WTC11 (cell line): ENCODE measurements at regions not wholly inside any gene's neighbourhood (a gene's known extent, or its start where the extent isn't known, plus 50 kb on each side); places are given as distances from the start of the nearest gene placed in this dataset.

ENCODE experiments used
- ATAC-seq: fragments of 200-7000 bp; cut with Tn5 transposase; 2 replicates; pipeline ENCODE4 v1.10.0; 2021; ENCODE audit warnings: mild to moderate bottlenecking, moderate library complexity
- CTCF ChIA-PET: fragments of 300-600 bp; sonication (Branson Sonifier 250); formaldehyde crosslinking; loops from one replicate; lab custom pipeline; 2021; ENCODE audit warnings: antibody characterized with exemption; lab: Charles Lee
- POLR2A ChIA-PET: fragments of 350-600 bp; sonication (Branson Sonifier 250); formaldehyde crosslinking; loops from one replicate; lab custom pipeline; 2021; ENCODE audit warnings: antibody characterized with exemption; lab: Charles Lee
- DNase-seq: peaks from one replicate; pipeline ENCODE4 v3.0.0; 2021; ENCODE audit warnings: low spot score
- H3K27ac Mint-ChIP-seq: 2 replicates; pipeline ENCODE4 v1.8.0; 2021; ENCODE audit warnings: mixed read lengths
- H3K27me3 Mint-ChIP-seq: 2 replicates; pipeline ENCODE4 v1.8.0; 2021; ENCODE audit warnings: low read depth, mild to moderate bottlenecking, moderate library complexity, mixed read lengths
- H3K36me3 Mint-ChIP-seq: 2 replicates; pipeline ENCODE4 v1.8.0; 2021; ENCODE audit warnings: mixed read lengths
- H3K4me1 Mint-ChIP-seq: 2 replicates; pipeline ENCODE4 v1.8.0; 2022; ENCODE audit warnings: mixed read lengths
- H3K4me3 Mint-ChIP-seq: 2 replicates; pipeline ENCODE4 v1.8.0; 2021; ENCODE audit warnings: mild to moderate bottlenecking, moderate library complexity, mixed read lengths
- H3K9me3 Mint-ChIP-seq: 2 replicates; pipeline ENCODE4 v1.8.0; 2021; ENCODE audit warnings: mixed read lengths
- CREB1 ChIP-seq: sonication (generic); formaldehyde crosslinking; IDR thresholded peaks from 2 replicates; pipeline ENCODE4 v1.8.0; 2023; ENCODE audit warnings: mild to moderate bottlenecking, missing genetic modification reagents
- GABPB1 ChIP-seq: sonication (generic); formaldehyde crosslinking; IDR thresholded peaks from 2 replicates; pipeline ENCODE4 v1.8.1; 2023; ENCODE audit warnings: mild to moderate bottlenecking, missing genetic modification reagents
- GRHL2 ChIP-seq: fragments of 250-450 bp; sonication (Bioruptor Pico); IDR thresholded peaks from 2 replicates; pipeline ENCODE4 v1.8.0; 2022; ENCODE audit warnings: mild to moderate bottlenecking, moderate library complexity; ENCODE audit not compliant: insufficient replicate concordance, severe bottlenecking
- GTF2I ChIP-seq: fragments of 250-450 bp; sonication (Bioruptor Pico); conservative IDR thresholded peaks from 2 replicates; pipeline ENCODE4 v1.4.0; 2021; ENCODE audit warnings: mild to moderate bottlenecking
- JUN ChIP-seq: sonication (generic); formaldehyde crosslinking; IDR thresholded peaks from 2 replicates; pipeline ENCODE4 v1.8.0; 2023; ENCODE audit warnings: mild to moderate bottlenecking, missing genetic modification reagents
- MLX ChIP-seq: sonication (generic); formaldehyde crosslinking; IDR thresholded peaks from 2 replicates; pipeline ENCODE4 v1.8.1; 2023; ENCODE audit warnings: mild to moderate bottlenecking, missing genetic modification reagents, moderate library complexity
- NFE2L1 ChIP-seq: sonication (generic); formaldehyde crosslinking; IDR thresholded peaks from 2 replicates; pipeline ENCODE4 v1.8.1; 2023; ENCODE audit warnings: missing genetic modification reagents
- NFYB ChIP-seq: sonication (generic); formaldehyde crosslinking; conservative IDR thresholded peaks from 2 replicates; pipeline ENCODE4 v1.8.0; 2022; ENCODE audit warnings: low read depth, missing genetic modification reagents
- NR3C1 ChIP-seq: sonication (generic); formaldehyde crosslinking; conservative IDR thresholded peaks from 2 replicates; pipeline ENCODE4 v1.8.1; 2023; ENCODE audit warnings: low read depth, mild to moderate bottlenecking, missing genetic modification reagents
- SMAD3 ChIP-seq: sonication (generic); formaldehyde crosslinking; IDR thresholded peaks from 2 replicates; pipeline ENCODE4 v1.8.0; 2022; ENCODE audit warnings: missing genetic modification reagents, mild to moderate bottlenecking, borderline replicate concordance
- TCF7 ChIP-seq: sonication (generic); formaldehyde crosslinking; IDR thresholded peaks from 2 replicates; pipeline ENCODE4 v1.8.0; 2022; ENCODE audit warnings: mild to moderate bottlenecking, low read depth, missing genetic modification reagents, moderate library complexity
- ZNF281 ChIP-seq: sonication (generic); formaldehyde crosslinking; IDR thresholded peaks from 2 replicates; pipeline ENCODE4 v1.8.0; 2023; ENCODE audit warnings: mild to moderate bottlenecking, missing genetic modification reagents
- ZNF396 ChIP-seq: fragments of 250-450 bp; sonication (Bioruptor Pico); IDR thresholded peaks from 2 replicates; pipeline ENCODE4 v1.8.0; 2021; ENCODE audit warnings: mild to moderate bottlenecking, moderate library complexity, borderline replicate concordance
- ZNF532 ChIP-seq: fragments of 250-450 bp; sonication (Bioruptor Pico); IDR thresholded peaks from 2 replicates; pipeline ENCODE4 v1.9.0; 2021; ENCODE audit warnings: mild to moderate bottlenecking, borderline replicate concordance
- TF ChIP-seq, protein P1 (sequence below): sonication (generic); formaldehyde crosslinking; conservative IDR thresholded peaks from 2 replicates; pipeline ENCODE4 v1.8.1; 2023; ENCODE audit warnings: mild to moderate bottlenecking, low read depth, missing genetic modification reagents, moderate library complexity

DNA sequence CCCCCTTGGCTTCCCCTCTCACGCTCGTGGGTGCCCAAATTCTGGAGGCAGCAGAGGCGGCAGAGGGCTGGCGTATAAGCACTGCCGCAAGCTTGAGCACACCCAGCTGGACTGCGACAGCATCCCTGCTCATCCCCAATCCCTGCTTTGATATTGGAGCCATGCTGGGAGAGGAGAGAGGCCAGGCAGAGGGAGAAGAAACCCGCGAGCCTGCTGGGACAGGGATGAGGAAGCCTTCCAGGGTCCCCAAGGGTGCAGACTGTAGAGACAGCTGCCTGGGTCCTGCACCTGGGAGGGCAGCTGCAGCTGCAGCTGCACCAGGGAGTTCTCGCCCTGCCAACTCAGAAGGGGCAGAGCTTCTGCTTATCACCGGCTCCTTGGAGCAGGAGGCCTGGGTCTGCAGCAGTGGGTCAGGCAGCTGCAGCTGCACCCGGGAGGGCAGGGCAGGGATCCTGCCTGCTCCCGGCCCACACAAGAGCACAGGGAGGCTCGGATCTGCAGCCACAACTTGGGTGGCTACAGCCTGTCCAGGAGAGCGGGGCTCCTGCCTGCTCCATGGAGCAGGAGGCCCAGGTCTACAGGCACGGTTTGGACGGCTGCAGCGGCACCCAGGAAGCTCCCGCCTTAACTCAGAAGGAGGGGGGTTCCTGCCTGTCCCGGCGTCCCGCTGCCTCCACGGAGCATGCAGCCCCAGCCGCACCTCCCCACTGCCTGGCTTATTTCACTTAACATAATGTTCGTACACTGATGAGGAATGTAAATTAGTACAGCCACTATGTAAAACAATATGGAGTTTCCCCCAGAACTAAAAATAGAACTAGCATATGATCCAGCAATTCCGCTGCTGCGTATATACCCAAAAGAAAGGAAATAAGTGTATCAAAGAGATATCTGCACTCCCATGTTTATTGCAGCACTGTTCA lies 60.4 kb upstream of the SGPP1 start (continued):
- TF ChIP-seq ZNF532 (CRISPR knock-in tag): no peak
- TF ChIP-seq NR3C1: no peak
- no peak for TF ChIP-seq TCF7 (CRISPR knock-in tag)
- no peak for TF ChIP-seq NFE2L1
- TF ChIP-seq ZNF281: no peak
- no peak for TF ChIP-seq NFYB (CRISPR knock-in tag)
- no peak for TF ChIP-seq SMAD3 (CRISPR knock-in tag)

DNA sequence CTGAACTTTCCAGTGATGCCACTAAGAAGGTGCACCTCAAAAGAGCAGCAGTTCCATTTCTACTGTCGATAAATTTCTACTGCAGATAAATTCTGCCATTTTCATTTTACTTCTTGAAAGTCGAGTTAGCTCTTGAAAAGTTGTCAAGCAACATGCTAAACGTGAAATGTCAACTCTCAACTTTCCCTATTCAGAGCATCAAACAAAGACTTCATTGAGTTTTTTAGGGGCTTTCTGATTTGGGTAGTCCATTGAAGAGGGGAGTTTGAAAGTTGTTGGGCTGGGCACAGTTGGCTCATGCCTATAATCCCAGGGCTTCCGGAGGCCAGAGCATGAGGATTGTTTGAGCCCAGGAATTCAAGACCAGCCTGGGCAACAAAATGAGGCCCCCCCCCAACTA lies 59.4 kb upstream of the SYNE2 start:
- no peak for ATAC-seq
- H3K36me3 Mint-ChIP-seq: no peaks in the 10 kb centered on the region
- H3K9me3 Mint-ChIP-seq: no peaks in the 10 kb centered on the region
- ChIA-PET CTCF (interaction anchor here (1.3 kb wide), 1 partner anchor 267 kb away, joined by 4 read pairs; no protein-coding TSS in a partner anchor), POLR2A (interaction anchor here (0.6 kb wide), 1 partner anchor 382 kb away, joined by 3 read pairs; no protein-coding TSS in a partner anchor)
- H3K27me3 Mint-ChIP-seq: no peaks in the 10 kb centered on the region
- no peaks in the 10 kb centered on the region for H3K4me1 Mint-ChIP-seq
- H3K4me3 Mint-ChIP-seq: no peak overlapping the region
- no peak for TF ChIP-seq NR3C1
- no peak for TF ChIP-seq ZNF396
- TF ChIP-seq, protein P1, sequence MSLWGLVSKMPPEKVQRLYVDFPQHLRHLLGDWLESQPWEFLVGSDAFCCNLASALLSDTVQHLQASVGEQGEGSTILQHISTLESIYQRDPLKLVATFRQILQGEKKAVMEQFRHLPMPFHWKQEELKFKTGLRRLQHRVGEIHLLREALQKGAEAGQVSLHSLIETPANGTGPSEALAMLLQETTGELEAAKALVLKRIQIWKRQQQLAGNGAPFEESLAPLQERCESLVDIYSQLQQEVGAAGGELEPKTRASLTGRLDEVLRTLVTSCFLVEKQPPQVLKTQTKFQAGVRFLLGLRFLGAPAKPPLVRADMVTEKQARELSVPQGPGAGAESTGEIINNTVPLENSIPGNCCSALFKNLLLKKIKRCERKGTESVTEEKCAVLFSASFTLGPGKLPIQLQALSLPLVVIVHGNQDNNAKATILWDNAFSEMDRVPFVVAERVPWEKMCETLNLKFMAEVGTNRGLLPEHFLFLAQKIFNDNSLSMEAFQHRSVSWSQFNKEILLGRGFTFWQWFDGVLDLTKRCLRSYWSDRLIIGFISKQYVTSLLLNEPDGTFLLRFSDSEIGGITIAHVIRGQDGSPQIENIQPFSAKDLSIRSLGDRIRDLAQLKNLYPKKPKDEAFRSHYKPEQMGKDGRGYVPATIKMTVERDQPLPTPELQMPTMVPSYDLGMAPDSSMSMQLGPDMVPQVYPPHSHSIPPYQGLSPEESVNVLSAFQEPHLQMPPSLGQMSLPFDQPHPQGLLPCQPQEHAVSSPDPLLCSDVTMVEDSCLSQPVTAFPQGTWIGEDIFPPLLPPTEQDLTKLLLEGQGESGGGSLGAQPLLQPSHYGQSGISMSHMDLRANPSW: no peak
- no peak for TF ChIP-seq GABPB1 (CRISPR knock-in tag)
- no peak for TF ChIP-seq MLX (CRISPR knock-in tag)
- TF ChIP-seq CREB1 (CRISPR knock-in tag): no peak
- no peak for TF ChIP-seq GRHL2 (CRISPR knock-in tag)
- TF ChIP-seq GTF2I (CRISPR knock-in tag): no peak
- TF ChIP-seq JUN (CRISPR knock-in tag): no peak
- no peak overlapping the region for H3K27ac Mint-ChIP-seq
- DNase-seq: no peak
